AG09309 (cell line): ENCODE measurements at regions not wholly inside any gene's neighbourhood (a gene's known extent, or its start where the extent isn't known, plus 50 kb on each side); places are given as distances from the start of the nearest gene placed in this dataset.

ENCODE experiments used
- DNase-seq: peaks from one replicate; pipeline ENCODE4 v3.0.0-alpha.2; 2010; ENCODE audit warnings: low read depth
- H3K4me3 ChIP-seq: 2 replicates; pipeline ENCODE4 v1.5.1; 2011; ENCODE audit warnings: mild to moderate bottlenecking, low read depth, low read length, moderate library complexity; ENCODE audit not compliant: control insufficient read depth
- TF ChIP-seq, protein P1 (sequence below): IDR thresholded peaks from 2 replicates; pipeline ENCODE4 v1.5.1; 2011; ENCODE audit warnings: mild to moderate bottlenecking, low read depth, low read length, inconsistent platforms; ENCODE audit not compliant: insufficient read depth, control insufficient read depth; ENCODE audit errors: missing control alignments

GRCh38 chr1:37387854-37388253, 86.5 kb upstream of the ZC3H12A start:
- no peak overlapping the region for H3K4me3 ChIP-seq
- TF ChIP-seq, protein P1, sequence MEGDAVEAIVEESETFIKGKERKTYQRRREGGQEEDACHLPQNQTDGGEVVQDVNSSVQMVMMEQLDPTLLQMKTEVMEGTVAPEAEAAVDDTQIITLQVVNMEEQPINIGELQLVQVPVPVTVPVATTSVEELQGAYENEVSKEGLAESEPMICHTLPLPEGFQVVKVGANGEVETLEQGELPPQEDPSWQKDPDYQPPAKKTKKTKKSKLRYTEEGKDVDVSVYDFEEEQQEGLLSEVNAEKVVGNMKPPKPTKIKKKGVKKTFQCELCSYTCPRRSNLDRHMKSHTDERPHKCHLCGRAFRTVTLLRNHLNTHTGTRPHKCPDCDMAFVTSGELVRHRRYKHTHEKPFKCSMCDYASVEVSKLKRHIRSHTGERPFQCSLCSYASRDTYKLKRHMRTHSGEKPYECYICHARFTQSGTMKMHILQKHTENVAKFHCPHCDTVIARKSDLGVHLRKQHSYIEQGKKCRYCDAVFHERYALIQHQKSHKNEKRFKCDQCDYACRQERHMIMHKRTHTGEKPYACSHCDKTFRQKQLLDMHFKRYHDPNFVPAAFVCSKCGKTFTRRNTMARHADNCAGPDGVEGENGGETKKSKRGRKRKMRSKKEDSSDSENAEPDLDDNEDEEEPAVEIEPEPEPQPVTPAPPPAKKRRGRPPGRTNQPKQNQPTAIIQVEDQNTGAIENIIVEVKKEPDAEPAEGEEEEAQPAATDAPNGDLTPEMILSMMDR: no peak
- no peak for DNase-seq

GRCh38 chr1:37389327-37389726, 85.1 kb upstream of the ZC3H12A start:
- DNase-seq: no peak
- TF ChIP-seq, protein P1: no peak
- H3K4me3 ChIP-seq: no peak overlapping the region

DNA sequence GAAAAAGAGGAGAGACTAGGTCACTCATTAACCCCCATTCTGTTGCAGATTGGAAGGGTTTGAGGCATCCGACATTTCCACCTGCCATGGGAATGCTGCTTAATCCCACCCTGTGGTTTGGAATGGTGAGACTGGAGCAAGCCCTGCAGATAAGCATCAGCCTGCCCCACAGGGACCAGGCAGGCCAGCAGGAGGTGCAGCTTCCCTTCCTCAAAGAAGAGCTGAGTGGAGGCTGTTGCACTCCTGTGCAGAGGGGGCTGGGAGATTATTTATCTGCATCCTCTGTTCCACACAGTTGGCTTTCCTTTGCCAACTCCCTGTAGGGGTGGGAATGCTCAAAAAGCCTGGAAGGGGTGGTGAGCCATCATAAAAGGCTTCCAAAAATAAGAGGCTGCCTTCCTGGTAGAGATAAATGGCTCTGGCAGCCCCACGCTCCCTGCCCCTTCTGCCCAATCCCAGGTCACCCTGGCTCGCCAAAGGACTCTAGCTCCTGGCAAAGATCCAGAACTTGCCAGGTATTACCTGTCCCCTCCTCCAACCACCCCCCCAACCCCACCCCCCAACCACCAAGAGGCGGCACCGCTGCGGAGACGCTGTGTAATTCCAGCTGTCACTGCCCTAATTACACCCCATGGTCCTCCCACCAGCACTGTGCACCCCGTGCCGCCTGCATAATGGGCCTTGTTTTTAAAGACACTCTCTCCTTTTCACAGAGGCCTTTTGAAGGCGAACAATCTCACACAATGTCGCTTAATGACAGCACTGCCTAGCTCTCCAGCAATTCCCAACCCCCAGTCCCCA, 83.0 kb upstream of the ZC3H12A start:
- DNase-seq: no peak
- TF ChIP-seq, protein P1: no peak
- H3K4me3 ChIP-seq: no peak overlapping the region

- DNase-seq: no peak
- TF ChIP-seq, protein P1: no peak
- no peak overlapping the region for H3K4me3 ChIP-seq
These were observed 82.3 kb upstream of the ZC3H12A start for GRCh38 chr1:37392051-37392450.

DNA sequence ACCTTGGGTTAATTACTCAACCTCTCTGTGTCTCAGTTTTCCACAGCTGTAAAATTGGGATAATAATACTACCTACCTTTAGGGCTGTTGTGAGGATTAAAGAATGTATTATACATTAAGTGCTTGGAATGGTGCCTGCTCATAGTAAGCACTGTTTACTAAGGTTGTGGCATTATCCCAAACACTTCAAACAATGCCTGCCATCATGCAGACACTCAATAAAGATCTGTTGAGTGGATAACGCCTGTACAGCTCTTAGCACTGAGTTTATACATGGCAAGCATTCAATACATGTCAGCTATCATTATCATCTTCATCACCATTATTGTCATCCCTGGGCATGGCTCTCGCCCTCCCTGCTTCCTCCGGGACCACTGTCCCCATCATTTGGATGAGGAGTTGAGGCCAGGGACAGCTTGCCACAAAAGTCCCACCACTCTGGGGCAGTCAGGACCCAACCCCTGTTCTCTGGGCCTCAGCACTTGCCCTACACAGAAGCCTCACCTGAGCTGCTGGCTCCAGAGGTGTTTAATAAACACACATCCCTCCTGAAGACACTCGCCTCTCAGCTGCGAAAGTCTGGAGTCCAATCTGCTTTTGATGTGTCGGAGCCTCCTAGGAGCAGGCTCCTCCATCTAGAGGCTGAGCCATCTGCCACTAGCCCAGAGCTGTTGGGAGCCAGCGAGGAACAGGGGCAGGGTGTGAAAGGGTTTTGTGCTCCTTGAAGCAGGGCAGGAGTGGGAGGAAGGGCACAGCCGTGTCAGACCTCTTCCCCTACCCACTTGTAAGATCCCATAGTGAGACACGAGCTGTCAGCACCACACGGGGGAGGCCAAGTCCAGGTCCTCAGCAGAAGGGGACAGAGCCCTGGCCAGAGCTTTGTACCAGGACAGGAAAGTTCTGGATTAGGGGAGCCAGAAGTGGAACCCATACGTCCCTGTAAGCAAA, 80.9 kb upstream of the ZC3H12A start:
- TF ChIP-seq, protein P1: no peak
- DNase-seq: no peak
- H3K4me3 ChIP-seq: no peak overlapping the region

DNA sequence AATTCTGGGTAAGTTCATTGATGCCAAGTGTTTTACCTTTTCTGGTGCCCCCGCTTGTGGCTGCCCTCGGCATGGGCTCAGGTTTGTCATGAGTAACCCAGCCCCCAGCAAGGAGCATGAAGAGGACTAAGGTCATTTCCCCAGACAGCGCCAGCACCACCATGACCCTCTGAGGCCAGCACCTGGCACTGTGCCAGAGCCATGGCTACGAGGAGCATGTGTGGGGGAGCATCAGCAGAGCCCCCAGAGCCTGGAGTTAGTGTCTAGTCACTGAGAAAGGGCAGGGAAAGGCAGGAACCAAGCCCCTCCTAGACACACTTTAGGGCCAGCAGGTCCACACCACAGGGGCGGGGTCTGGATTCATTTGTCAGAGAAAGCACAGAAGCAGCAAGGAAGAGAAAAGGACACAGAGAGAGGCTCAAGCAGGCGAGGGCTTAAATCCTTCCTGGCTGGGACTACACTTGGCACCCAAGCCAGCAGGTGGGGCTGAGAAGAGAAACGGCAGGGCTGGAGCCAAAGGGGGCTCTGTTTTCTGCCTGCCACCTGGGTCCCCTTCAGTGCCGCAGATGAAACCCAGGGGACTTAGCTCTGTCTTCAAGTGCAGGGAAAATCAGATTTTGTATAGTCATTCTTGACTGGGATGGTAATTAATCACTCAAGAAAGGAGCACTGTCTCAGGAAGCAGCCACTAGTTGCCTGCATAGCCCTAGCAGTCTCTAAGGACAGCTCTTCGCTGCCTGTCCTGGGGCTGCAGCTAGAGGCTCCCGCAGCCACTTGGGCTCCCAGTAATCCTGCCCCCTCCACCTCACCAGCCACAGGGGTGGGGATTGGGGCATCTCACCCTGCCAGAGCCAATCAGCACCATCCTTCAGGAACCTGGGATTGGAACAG, 79.6 kb upstream of the ZC3H12A start:
- DNase-seq: no peak
- TF ChIP-seq, protein P1: no peak

More for the DNA sequence above, 79.6 kb upstream of the ZC3H12A start:
- no peak overlapping the region for H3K4me3 ChIP-seq
